AG04450 (cell line): ENCODE measurements at regions not wholly inside any gene's neighbourhood (a gene's known extent, or its start where the extent isn't known, plus 50 kb on each side); places are given as distances from the start of the nearest gene placed in this dataset.

ENCODE experiments used
- CTCF ChIA-PET: fragments of 300-600, 350-600 bp; formaldehyde crosslinking; extraction: SDS; loops from one replicate; lab custom pipeline; 2022; ENCODE audit warnings: antibody characterized with exemption, inconsistent platforms; lab: Charles Lee
- POLR2A ChIA-PET: fragments of 350-600 bp; formaldehyde crosslinking; extraction: SDS; loops from one replicate; lab custom pipeline; 2021; ENCODE audit warnings: antibody characterized with exemption, inconsistent platforms; lab: Yijun Ruan, JAX
- DNase-seq: peaks from one replicate; pipeline ENCODE4 v3.0.0-alpha.2; 2011; ENCODE audit warnings: low read depth, low spot score
- H3K27ac ChIP-seq: one replicate; pipeline ENCODE4 v1.5.1; 2012; ENCODE audit warnings: low read depth, low read length, control low read depth
- H3K27me3 ChIP-seq: one replicate; pipeline ENCODE4 v1.6.0; 2012; ENCODE audit warnings: low read length; ENCODE audit not compliant: control insufficient read depth, insufficient read depth
- H3K4me3 ChIP-seq: 2 replicates; pipeline ENCODE4 v1.5.1; 2011; ENCODE audit warnings: mild to moderate bottlenecking, low read depth, low read length, control low read depth
- H3K9me3 ChIP-seq: 2 replicates; pipeline ENCODE4 v1.5.1; 2012; ENCODE audit warnings: low read length; ENCODE audit not compliant: control insufficient read depth, insufficient read depth
- CTCF ChIP-seq: IDR thresholded peaks from 2 replicates; pipeline ENCODE4 v1.5.1; 2011; ENCODE audit warnings: low read depth, low read length, control low read depth, inconsistent platforms

GRCh38 chr15:36414670-36415069 lies 164.8 kb upstream of the CDIN1 start:
- ChIA-PET POLR2A (no interaction called here), CTCF (no interaction called here)
- Histone ChIP-seq H3K4me3 (no peak overlapping the region), H3K27ac (no peak overlapping the region), H3K9me3 (no peaks in the 10 kb centered on the region), H3K27me3 (no peaks in the 10 kb centered on the region)
- TF ChIP-seq CTCF, result no peak
- no peak for DNase-seq

- ChIA-PET CTCF (interaction anchor here (0.7 to 2.1 kb wide), 2 partner anchors 24 to 664 kb away, joined by 3 to 5 read pairs; no protein-coding TSS in a partner anchor), POLR2A (no interaction called here)
- no peaks in the 10 kb centered on the region for H3K9me3 ChIP-seq
- H3K4me3 ChIP-seq, result no peak overlapping the region
- no peak for TF ChIP-seq CTCF
- DNase-seq, result no peak
- no peaks in the 10 kb centered on the region for H3K27me3 ChIP-seq
- H3K27ac ChIP-seq, result no peak overlapping the region
Measured at GRCh38 chr15:36415643-36416042, 163.8 kb upstream of the CDIN1 start.

- no peak for TF ChIP-seq CTCF
- CTCF ChIA-PET, result no interaction called here
- DNase-seq, result no peak
- Histone ChIP-seq H3K4me3 (no peak overlapping the region), H3K27ac (no peak overlapping the region), H3K9me3 (no peaks in the 10 kb centered on the region), H3K27me3 (no peaks in the 10 kb centered on the region)
- POLR2A ChIA-PET, result no interaction called here
Measured at GRCh38 chr15:36422631-36423030, 156.8 kb upstream of the CDIN1 start.

GRCh38 chr15:36426691-36427090 lies 152.7 kb upstream of the CDIN1 start:
- ChIA-PET POLR2A (no interaction called here), CTCF (interaction anchor here (0.9 kb wide), 1 partner anchor 42 kb away, joined by 3 read pairs; no protein-coding TSS in a partner anchor)
- Histone ChIP-seq H3K27me3 (no peaks in the 10 kb centered on the region), H3K4me3 (no peak overlapping the region), H3K9me3 (no peaks in the 10 kb centered on the region), H3K27ac (no peak overlapping the region)
- no peak for TF ChIP-seq CTCF
- DNase-seq, result no peak

GRCh38 chr15:36428102-36428845 lies 151.2 kb upstream of the CDIN1 start:
- H3K9me3 ChIP-seq, result no peaks in the 10 kb centered on the region
- POLR2A ChIA-PET, result interaction anchor here (0.8 to 1.3 kb wide), 3 partner anchors 41 to 295 kb away, joined by 3 to 9 read pairs (median 4); no protein-coding TSS in a partner anchor
- H3K27me3 ChIP-seq, result no peaks in the 10 kb centered on the region
- H3K4me3 ChIP-seq, result no peak overlapping the region
- TF ChIP-seq CTCF, result no peak
- peak overlapping the region; percentile 93 for H3K27ac ChIP-seq
- DNase-seq, result peak; percentile 98
- CTCF ChIA-PET, result no interaction called here
